Uterus (tissue), 2 donors: ENCODE measurements at regions not wholly inside any gene's neighbourhood (a gene's known extent, or its start where the extent isn't known, plus 50 kb on each side); places are given as distances from the start of the nearest gene placed in this dataset.

Source experiments
- POLR2A ChIP-seq, 2 donors: fragments of 450-650 bp; IDR thresholded peaks; one replicate each; pipeline ENCODE4 v1.6.1; 2016; ENCODE audit warnings: antibody characterized with exemption in 2 of 2, mild to moderate bottlenecking in 1 of 2, moderate library complexity in 1 of 2
- TF ChIP-seq, protein P1 (sequence below), 4 experiments: fragments of 200-600 bp in 2 of 4; fragments of 450-650 bp in 2 of 4; sonication (generic) in 2 of 4; IDR thresholded peaks; one replicate each; pipeline ENCODE4 v1.5.1; 2016 to 2019; ENCODE audit warnings: antibody characterized with exemption in 4 of 4, mild to moderate bottlenecking in 2 of 4, moderate library complexity in 1 of 4

DNA sequence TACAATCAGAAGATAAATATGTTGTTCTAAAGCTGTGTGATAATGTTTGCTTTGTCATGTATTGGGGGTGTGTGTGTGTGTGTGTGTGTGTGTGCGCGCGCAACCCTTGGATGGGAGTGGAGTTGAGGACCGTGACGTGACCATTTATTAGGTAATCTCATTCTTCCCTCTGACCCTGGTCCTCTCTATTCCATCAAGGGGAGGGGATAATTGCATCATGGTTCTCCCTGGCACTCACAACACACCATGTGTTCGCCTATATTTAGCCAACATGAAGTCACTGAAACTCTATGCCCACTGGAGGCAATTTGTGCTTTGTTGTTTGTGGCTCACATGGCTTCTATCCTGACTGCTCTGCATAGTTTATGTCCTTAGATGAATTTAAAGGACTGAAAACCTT, 79.8 kb upstream of the LRPPRC start:
- TF ChIP-seq, protein P1, sequence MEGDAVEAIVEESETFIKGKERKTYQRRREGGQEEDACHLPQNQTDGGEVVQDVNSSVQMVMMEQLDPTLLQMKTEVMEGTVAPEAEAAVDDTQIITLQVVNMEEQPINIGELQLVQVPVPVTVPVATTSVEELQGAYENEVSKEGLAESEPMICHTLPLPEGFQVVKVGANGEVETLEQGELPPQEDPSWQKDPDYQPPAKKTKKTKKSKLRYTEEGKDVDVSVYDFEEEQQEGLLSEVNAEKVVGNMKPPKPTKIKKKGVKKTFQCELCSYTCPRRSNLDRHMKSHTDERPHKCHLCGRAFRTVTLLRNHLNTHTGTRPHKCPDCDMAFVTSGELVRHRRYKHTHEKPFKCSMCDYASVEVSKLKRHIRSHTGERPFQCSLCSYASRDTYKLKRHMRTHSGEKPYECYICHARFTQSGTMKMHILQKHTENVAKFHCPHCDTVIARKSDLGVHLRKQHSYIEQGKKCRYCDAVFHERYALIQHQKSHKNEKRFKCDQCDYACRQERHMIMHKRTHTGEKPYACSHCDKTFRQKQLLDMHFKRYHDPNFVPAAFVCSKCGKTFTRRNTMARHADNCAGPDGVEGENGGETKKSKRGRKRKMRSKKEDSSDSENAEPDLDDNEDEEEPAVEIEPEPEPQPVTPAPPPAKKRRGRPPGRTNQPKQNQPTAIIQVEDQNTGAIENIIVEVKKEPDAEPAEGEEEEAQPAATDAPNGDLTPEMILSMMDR (IDR thresholded peaks at IDR 0.05): no peak
- TF ChIP-seq POLR2A (IDR thresholded peaks at IDR 0.05): no peak
